Upper lobe of left lung (tissue), 4 donors: ENCODE measurements at regions not wholly inside any gene's neighbourhood (a gene's known extent, or its start where the extent isn't known, plus 50 kb on each side); places are given as distances from the start of the nearest gene placed in this dataset.

Source experiments
- EP300 ChIP-seq, 4 donors: sonication (generic); formaldehyde crosslinking; IDR thresholded peaks; one replicate each; pipeline ENCODE4 v1.5.1; 2017; ENCODE audit warnings: antibody characterized with exemption in 4 of 4, control low read depth in 2 of 4
- POLR2A ChIP-seq, 4 donors: fragments of 450-650 bp; IDR thresholded peaks; one replicate each; pipeline ENCODE4 v1.5.1; 2016 to 2017; ENCODE audit warnings: antibody characterized with exemption in 4 of 4, mild to moderate bottlenecking in 2 of 4
- POLR2AphosphoS5 ChIP-seq, 2 donors: sonication (generic); formaldehyde crosslinking; IDR thresholded peaks; one replicate each; pipeline ENCODE4 v1.5.1; 2017; ENCODE audit warnings: antibody characterized with exemption in 2 of 2
- TF ChIP-seq, protein P1 (sequence below), 6 experiments: fragments of 450-650 bp in 4 of 6; fragments of 200-600 bp in 2 of 6; sonication (generic) in 2 of 6; IDR thresholded peaks; one replicate each; pipeline ENCODE4 v1.5.1; 2016 to 2019; ENCODE audit warnings: antibody characterized with exemption in 6 of 6

DNA sequence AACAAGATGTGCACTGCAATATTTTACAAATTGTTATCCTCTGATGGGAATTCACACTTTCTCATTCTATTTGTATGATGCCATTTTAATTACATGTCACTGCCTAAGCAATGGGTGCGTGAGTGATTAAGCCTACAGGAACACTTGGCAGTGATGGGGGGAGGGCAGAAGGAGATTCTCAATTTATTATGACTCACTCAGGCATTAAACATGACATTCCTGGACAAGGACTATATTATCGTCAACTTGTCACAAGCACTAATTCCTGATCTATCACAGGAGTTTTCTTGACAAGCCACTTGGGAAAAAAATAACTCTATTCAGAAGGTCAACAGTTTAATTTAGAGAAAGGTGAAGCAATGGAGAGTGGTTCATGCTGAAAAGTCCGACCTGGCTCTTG, 556.8 kb downstream of the NSUN3 start:
- TF ChIP-seq, protein P1, sequence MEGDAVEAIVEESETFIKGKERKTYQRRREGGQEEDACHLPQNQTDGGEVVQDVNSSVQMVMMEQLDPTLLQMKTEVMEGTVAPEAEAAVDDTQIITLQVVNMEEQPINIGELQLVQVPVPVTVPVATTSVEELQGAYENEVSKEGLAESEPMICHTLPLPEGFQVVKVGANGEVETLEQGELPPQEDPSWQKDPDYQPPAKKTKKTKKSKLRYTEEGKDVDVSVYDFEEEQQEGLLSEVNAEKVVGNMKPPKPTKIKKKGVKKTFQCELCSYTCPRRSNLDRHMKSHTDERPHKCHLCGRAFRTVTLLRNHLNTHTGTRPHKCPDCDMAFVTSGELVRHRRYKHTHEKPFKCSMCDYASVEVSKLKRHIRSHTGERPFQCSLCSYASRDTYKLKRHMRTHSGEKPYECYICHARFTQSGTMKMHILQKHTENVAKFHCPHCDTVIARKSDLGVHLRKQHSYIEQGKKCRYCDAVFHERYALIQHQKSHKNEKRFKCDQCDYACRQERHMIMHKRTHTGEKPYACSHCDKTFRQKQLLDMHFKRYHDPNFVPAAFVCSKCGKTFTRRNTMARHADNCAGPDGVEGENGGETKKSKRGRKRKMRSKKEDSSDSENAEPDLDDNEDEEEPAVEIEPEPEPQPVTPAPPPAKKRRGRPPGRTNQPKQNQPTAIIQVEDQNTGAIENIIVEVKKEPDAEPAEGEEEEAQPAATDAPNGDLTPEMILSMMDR (IDR thresholded peaks at IDR 0.05), result no peak
- TF ChIP-seq POLR2AphosphoS5 (IDR thresholded peaks at IDR 0.05) (no peak), EP300 (IDR thresholded peaks at IDR 0.05) (no peak), POLR2A (IDR thresholded peaks at IDR 0.05) (no peak)
